ENCODE measurements at regions not wholly inside any gene's neighbourhood (a gene's known extent, or its start where the extent isn't known, plus 50 kb on each side); places are given as distances from the start of the nearest gene placed in this dataset.

DNA sequence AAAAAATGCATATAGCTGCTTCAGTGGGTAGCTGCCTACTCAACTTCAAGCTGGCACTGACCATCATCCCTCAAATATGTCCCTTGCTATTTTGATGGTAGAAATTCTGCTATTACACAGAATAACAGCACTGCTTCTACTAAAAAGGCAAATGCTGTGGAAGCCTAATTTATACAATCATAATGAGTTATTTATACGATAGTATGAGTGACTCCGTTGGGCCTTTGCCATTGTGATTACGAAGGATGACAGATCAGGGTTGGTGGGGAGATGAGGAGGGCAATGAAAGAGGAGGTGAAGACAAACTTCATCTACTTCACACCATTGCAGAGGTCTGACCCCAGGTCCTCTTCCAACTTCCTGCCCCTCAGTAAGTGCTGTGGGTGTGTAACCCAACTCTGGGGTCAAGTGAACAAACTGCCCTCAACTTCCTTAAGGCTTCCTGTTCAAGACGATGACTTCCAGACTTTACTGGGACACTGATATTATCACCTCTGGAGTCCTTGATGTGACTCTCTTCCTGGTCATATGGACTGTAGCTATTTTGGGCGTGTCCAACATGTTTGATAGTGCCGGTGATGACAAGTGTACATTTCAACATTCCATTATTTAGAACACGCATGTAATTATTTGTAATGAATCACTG lies 74.1 kb upstream of the RPS23 start:
- Histone ChIP-seq H3K36me3 (ENCODE audit: insufficient read depth, low read length) (no peaks in the 10 kb centered on the region), H3K4me1 (ENCODE audit: insufficient read depth, low read length) (peaks cover 32% of the 10 kb centered on the region), H3K79me2 (ENCODE audit: insufficient read depth, low read length) (no peaks in the 10 kb centered on the region), H3K4me3 (ENCODE audit: insufficient read depth, low read depth, low read length) (no peak overlapping the region), H4K20me1 (ENCODE audit: insufficient read depth, low read length) (no peaks in the 10 kb centered on the region), H3K9me3 (ENCODE audit: insufficient read depth, low read depth, low read length) (no peaks in the 10 kb centered on the region), H3K27me3 (ENCODE audit: insufficient read depth, low read length) (no peaks in the 10 kb centered on the region), H3K9ac (ENCODE audit: low read length) (peak overlapping the region; percentile 12), H2AFZ (ENCODE audit: low read depth, low read length) (no peak overlapping the region), H3K27ac (ENCODE audit: low read depth, low read length) (peak overlapping the region; percentile 48), H3K4me2 (ENCODE audit: low read length) (peak overlapping the region; percentile 7)
- Mint-ChIP-seq H3K4me1 (ENCODE audit: low read depth, unreplicated experiment) (peaks cover 27% of the 10 kb centered on the region), H3K27ac (ENCODE audit: unreplicated experiment) (no peak overlapping the region), H3K36me3 (ENCODE audit: low read depth, unreplicated experiment) (no peaks in the 10 kb centered on the region), H3K9me3 (ENCODE audit: unreplicated experiment) (no peaks in the 10 kb centered on the region), H3K4me3 (ENCODE audit: unreplicated experiment) (no peak overlapping the region), H3K27me3 (ENCODE audit: low read depth, unreplicated experiment) (no peaks in the 10 kb centered on the region)
- FAIRE-seq (peak; percentile 39), DNase-seq (ENCODE audit: low read depth) (peak; percentile 47)
- TF ChIP-seq CTCF (IDR thresholded peaks at IDR 0.05; ENCODE audit: insufficient read depth, low read depth, low read length): no peak
- no peak for TF ChIP-seq EZH2 (IDR thresholded peaks at IDR 0.05; ENCODE audit: insufficient read depth, low read length)

DNA sequence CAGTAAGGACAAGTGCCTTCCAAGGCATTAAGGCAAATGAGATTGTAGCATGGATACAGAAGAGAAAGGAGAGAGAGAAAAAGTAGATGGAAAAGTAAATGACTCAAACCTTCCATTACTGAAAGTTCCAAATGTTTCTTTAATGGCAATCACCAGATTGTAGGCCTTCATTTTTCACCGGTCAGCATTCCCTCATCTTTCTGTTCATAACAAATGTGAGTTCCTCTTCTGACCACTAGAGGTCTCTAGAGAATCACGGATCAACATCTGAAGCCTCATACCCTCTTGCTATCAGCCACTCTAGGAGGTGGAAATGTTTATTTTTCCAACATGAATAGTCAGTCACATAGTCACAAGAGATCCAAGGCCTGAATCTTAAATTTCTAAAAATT lies 73.6 kb upstream of the RPS23 start:
- H3K27me3 ChIP-seq (ENCODE audit: insufficient read depth, low read length): no peaks in the 10 kb centered on the region
- no peaks in the 10 kb centered on the region for H3K9me3 ChIP-seq (ENCODE audit: insufficient read depth, low read depth, low read length)
- H3K27ac Mint-ChIP-seq (ENCODE audit: unreplicated experiment): no peak overlapping the region
- H4K20me1 ChIP-seq (ENCODE audit: insufficient read depth, low read length): no peaks in the 10 kb centered on the region
- H3K27ac ChIP-seq (ENCODE audit: low read depth, low read length): peak overlapping the region; percentile 48
- H3K36me3 ChIP-seq (ENCODE audit: insufficient read depth, low read length): no peaks in the 10 kb centered on the region
- H3K4me1 Mint-ChIP-seq (ENCODE audit: low read depth, unreplicated experiment): peaks cover 31% of the 10 kb centered on the region
- peak; percentile 76 for DNase-seq (ENCODE audit: low read depth)
- FAIRE-seq: peak; percentile 87
- TF ChIP-seq CTCF (IDR thresholded peaks at IDR 0.05; ENCODE audit: insufficient read depth, low read depth, low read length) (peak; percentile 89), EZH2 (IDR thresholded peaks at IDR 0.05; ENCODE audit: insufficient read depth, low read length) (no peak)
- H3K4me1 ChIP-seq (ENCODE audit: insufficient read depth, low read length): peaks cover 33% of the 10 kb centered on the region
- no peaks in the 10 kb centered on the region for H3K36me3 Mint-ChIP-seq (ENCODE audit: low read depth, unreplicated experiment)
- no peaks in the 10 kb centered on the region for H3K9me3 Mint-ChIP-seq (ENCODE audit: unreplicated experiment)
- no peak overlapping the region for H3K4me3 Mint-ChIP-seq (ENCODE audit: unreplicated experiment)
- H3K79me2 ChIP-seq (ENCODE audit: insufficient read depth, low read length): no peaks in the 10 kb centered on the region
- no peaks in the 10 kb centered on the region for H3K27me3 Mint-ChIP-seq (ENCODE audit: low read depth, unreplicated experiment)
- peak overlapping the region; percentile 7 for H3K4me2 ChIP-seq (ENCODE audit: low read length)
- H3K9ac ChIP-seq (ENCODE audit: low read length): peak overlapping the region; percentile 12
- no peak overlapping the region for H3K4me3 ChIP-seq (ENCODE audit: insufficient read depth, low read depth, low read length)
- H2AFZ ChIP-seq (ENCODE audit: low read depth, low read length): peak overlapping the region; percentile 4

DNA sequence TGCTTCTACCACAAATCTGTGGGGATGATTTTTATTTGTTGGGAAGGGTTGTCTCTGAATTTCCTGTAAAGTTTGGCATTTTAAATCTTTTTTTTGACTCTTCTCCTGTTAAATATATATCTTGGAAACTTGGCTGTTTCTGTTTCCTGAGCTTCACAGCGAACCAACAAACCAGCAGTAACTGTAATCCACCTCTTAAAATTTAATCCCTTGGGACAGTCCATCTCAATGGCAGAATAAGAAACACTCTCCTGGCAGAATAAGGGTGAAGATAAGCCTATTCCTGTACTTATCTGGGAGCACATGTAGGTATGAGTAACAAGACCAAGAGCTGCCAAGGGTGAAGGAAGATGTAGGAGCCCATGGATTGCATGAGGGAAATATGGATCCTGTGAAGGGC lies 73.1 kb upstream of the RPS23 start:
- no peak overlapping the region for H3K27ac ChIP-seq (ENCODE audit: low read depth, low read length)
- H3K9me3 ChIP-seq (ENCODE audit: insufficient read depth, low read depth, low read length): no peaks in the 10 kb centered on the region
- peaks cover 30% of the 10 kb centered on the region for H3K4me1 ChIP-seq (ENCODE audit: insufficient read depth, low read length)
- peak overlapping the region; percentile 4 for H2AFZ ChIP-seq (ENCODE audit: low read depth, low read length)
- H4K20me1 ChIP-seq (ENCODE audit: insufficient read depth, low read length): no peaks in the 10 kb centered on the region
- no peak overlapping the region for H3K9ac ChIP-seq (ENCODE audit: low read length)
- Mint-ChIP-seq H3K27ac (ENCODE audit: unreplicated experiment) (no peak overlapping the region), H3K27me3 (ENCODE audit: low read depth, unreplicated experiment) (no peaks in the 10 kb centered on the region), H3K36me3 (ENCODE audit: low read depth, unreplicated experiment) (no peaks in the 10 kb centered on the region), H3K4me1 (ENCODE audit: low read depth, unreplicated experiment) (peaks cover 33% of the 10 kb centered on the region), H3K9me3 (ENCODE audit: unreplicated experiment) (no peaks in the 10 kb centered on the region), H3K4me3 (ENCODE audit: unreplicated experiment) (no peak overlapping the region)
- H3K79me2 ChIP-seq (ENCODE audit: insufficient read depth, low read length): no peaks in the 10 kb centered on the region
- no peak overlapping the region for H3K4me2 ChIP-seq (ENCODE audit: low read length)
- DNase-seq (ENCODE audit: low read depth) (no peak), FAIRE-seq (no peak)
- no peaks in the 10 kb centered on the region for H3K27me3 ChIP-seq (ENCODE audit: insufficient read depth, low read length)
- H3K36me3 ChIP-seq (ENCODE audit: insufficient read depth, low read length): no peaks in the 10 kb centered on the region
- TF ChIP-seq EZH2 (IDR thresholded peaks at IDR 0.05; ENCODE audit: insufficient read depth, low read length) (no peak), CTCF (IDR thresholded peaks at IDR 0.05; ENCODE audit: insufficient read depth, low read depth, low read length) (no peak)
- H3K4me3 ChIP-seq (ENCODE audit: insufficient read depth, low read depth, low read length): no peak overlapping the region
